Tongue (tissue), 1 donor: ENCODE measurements at regions not wholly inside any gene's neighbourhood (a gene's known extent, or its start where the extent isn't known, plus 50 kb on each side); places are given as distances from the start of the nearest gene placed in this dataset.
A peak's percentile ranks its signal among the peaks of the same experiment; 100 is the strongest.

Experiments used
- DNase-seq: peaks from one replicate; pipeline ENCODE4 v3.0.0-alpha.2; 2015

- DNase-seq = no peak
These were observed 375.8 kb downstream of the GATA3 start for GRCh38 chr10:8430321-8430720.

DNA sequence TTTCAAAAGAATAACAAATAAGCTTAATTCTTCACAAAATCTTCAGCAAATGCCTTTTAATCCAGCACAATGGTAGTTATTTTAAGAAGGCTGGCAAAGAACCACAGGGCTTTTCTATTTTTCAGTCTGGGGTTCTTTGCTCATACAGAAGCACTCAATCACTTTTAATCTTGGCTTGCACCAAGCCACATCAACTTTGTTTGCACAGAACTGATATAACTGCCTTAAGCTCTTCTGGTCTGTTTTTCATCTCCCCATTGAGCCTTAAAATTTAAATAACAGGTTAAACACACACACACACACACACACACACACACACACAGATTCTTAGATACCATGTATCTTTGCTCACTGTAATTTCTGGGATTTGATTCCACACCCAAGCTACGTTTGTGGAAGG, 377.0 kb downstream of the GATA3 start:
- no peak for DNase-seq

- no peak for DNase-seq
These were observed 380.9 kb downstream of the GATA3 start for GRCh38 chr10:8435186-8436055.

GRCh38 chr10:8437896-8438295, 383.4 kb downstream of the GATA3 start:
- no peak for DNase-seq

GRCh38 chr10:8438603-8439002, 384.1 kb downstream of the GATA3 start:
- no peak for DNase-seq

- DNase-seq = no peak
These were observed 384.6 kb downstream of the GATA3 start for GRCh38 chr10:8439040-8439439.

DNA sequence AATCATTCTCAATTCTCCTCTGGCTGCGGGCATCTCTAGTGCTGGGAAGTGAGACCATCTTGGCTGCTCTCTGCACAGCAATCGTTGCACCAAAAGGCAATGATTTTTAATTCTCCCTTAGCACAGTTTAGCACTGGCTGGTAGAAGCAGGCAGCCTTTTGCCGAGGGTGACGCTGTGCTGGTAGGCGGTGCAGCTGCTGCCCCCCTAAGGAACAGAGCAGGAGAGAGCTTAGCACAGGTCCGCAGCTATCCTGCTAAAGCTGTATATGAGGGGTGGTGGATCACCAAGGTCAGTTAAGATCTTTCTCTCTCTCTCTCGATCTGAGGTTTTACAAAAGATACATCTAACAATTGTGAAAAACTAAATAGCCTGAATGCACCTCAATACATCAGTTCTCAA, 390.1 kb downstream of the GATA3 start:
- no peak for DNase-seq

DNA sequence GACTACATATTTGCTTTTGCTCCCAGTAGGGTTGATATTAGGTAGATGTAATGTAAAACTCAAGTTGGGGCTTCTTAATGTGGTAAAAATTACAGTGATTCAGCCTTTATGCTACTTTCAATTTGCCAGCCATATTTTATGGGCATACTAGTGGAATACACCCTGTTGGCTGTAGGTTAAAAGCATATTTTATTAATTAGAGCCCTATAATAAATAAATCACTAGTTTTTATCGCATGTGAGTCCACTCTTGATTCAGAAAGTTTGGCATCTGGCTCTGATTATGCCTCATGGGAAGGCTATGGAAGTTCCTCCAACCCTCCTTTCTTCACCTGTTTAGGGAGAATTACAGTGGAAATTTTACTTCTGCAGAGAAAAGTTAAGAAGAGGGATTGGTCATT, 390.9 kb downstream of the GATA3 start:
- no peak for DNase-seq

GRCh38 chr10:8449909-8450308, 395.4 kb downstream of the GATA3 start:
- no peak for DNase-seq

GRCh38 chr10:8453587-8453986, 399.1 kb downstream of the GATA3 start:
- peak; percentile 21 for DNase-seq

GRCh38 chr10:8454357-8454756, 399.9 kb downstream of the GATA3 start:
- no peak for DNase-seq

DNA sequence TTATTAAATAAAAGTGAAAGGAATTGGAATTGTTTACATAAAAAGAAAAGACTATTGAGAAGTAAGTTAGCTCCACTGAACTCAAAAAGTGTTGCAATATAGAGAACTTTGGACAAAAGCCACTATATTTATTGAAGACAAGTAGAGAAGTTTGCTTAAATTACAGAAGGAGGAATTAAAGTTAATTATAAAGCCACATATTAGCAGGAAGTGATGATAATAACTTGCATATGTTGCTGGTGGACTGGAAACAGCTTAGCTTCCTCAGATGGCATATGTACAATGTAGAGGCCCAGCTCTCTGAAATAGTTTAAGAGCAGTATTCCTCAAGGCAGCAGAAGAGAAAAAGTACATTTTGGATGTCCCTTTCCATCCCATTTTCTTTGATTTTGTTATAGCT, 400.7 kb downstream of the GATA3 start:
- DNase-seq = no peak

- DNase-seq = no peak
These were observed 401.9 kb downstream of the GATA3 start for GRCh38 chr10:8456386-8456785.

DNA sequence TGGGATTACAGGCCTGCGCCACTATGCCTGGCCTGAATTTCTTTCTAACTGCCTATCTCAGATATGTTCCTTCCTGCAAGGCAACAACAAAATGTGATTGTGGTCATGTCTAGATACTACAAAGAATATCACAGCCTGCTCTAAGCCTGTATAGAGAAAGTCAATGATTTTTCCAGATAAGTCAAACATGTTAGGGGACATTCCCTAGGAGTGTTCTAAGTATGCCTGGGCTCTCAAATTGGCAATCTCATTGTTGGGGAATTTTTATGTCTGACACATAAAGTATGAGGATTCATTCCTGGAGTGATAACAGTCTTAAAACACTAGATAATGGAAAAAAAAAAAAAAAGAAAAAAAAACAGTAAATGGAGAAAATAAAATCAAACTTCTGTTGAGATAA, 406.1 kb downstream of the GATA3 start:
- DNase-seq = no peak

- no peak for DNase-seq
These were observed 408.1 kb downstream of the GATA3 start for GRCh38 chr10:8462565-8462964.

DNA sequence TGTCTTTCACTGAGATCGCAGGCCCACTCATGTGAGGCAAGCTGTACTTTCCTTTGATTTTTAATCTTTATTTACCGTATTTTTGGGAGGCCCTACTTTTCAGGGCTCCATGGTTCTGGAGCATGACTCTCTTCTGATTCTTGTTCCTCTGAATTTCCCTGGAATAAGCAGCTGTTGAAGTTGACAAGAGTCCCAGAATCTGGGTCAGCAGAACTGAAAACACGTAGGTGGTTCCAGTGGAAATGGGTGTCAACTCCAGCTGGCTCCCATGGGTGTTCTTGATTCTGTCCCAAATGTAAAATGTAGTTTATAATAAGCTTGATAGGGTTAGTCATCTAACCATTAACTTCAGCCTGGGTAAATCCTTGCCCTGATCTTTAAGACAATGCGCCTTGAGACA, 409.4 kb downstream of the GATA3 start:
- DNase-seq = no peak

DNA sequence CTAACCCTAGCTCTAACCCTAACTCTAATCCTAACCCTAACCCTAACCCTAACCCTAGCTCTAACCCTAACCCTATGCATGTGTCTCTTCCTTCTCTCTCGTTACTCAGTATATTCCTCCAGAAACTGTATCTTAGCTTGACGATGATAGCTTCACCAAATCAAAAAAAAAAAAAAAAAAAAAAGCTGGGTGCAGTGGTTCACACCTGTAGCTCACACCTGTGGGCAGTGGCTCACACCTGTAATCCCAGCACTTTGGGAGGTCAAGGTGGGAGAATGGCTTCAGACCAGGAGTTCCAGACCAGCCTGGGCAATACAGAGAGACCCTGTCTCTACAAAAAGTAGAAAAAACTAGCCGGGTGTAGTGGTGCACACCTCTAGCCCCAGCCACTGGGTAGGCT, 414.0 kb downstream of the GATA3 start:
- DNase-seq = no peak

DNA sequence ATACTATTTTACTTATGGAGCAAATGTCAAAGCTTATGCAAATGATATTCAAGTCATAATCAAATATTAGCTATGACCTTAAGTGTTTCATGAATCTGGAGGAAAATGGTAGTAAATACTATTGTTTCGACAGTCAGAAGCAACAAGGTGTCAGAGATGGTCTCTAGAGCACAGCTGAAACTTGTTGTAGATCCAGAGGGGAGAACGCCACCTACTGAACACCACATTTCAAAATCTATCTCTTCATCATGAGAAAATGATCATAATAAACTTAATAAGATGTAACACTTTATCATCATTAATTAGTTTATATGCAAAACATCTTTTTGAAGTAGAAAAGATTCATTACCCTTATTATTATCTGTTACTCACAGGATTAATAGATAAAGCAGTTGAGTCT, 418.7 kb downstream of the GATA3 start:
- DNase-seq = no peak

DNA sequence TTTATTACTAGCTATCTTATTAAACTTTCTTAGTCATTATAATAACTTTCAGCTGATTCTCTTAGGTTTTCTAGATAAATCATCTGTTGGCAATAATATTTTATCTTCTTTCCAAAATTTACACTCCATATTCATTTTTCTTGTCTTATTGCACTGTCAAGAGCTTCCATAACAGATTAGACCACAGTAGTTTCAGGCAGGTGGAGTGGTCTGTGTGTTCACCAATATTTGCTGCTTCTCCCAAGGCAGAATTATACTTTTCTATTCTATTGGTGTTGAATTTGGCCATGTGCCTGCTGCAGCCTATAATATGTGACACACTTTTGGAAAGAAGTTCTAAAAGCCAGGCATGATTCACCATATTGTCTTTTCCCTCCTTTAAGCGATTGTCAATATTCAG, 422.8 kb downstream of the GATA3 start:
- DNase-seq = no peak

DNA sequence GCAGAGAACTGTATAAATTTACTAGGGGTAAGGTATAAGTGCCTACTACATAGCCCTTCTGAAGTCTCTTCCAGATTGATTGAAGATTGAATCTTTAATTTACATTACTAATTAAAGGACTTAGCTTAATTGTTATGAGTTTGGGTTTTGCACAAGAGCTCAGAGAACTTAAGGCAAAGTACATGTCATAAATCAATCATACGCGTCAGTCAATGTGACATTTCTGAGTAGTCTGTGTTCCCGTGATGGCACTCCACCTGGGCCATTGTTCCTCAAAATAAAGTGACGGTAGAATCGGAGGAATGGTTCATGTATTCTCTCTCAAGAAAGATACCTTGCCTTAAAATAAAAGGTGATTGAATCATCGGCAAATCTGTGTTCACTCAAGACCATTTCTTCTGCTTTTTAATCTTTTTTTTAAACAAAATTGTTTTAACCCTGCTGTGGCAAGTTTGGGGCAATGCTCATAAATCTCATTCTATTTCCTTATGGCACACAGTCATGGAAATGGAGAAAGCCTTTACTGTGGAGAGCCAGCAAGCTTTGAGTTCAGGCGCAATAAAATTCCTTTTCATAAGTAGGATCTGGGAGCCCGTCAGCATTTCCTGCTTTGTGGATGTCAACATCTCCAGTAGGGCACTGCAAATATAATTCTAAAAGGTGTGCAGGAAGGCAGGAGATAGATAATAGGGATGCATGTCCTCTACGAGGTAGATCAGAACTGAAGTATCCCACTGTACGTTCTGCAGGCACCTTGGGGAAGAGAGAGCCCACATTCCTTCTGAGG, 427.4 kb downstream of the GATA3 start:
- DNase-seq = no peak

- no peak for DNase-seq
These were observed 430.5 kb downstream of the GATA3 start for GRCh38 chr10:8485032-8485431.

DNA sequence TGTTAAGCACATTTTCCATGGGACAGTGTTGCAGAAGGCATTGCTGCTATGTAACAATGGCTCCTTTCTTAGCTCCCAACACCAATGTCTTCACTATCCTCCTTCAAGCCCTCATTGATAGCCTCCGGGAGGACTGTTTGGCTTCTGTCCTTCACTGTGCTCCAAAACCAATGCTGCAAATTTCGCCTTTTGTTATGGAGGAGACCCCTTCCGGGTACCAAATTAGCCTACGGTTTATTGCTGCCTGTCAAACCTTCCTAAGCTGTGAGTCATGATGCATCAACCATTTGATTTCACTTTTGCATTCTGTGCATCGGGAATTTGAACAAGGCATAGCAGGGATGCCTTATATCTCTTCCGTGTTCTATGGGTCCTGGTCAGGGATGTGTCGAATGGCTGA, 432.9 kb downstream of the GATA3 start:
- DNase-seq = no peak

DNA sequence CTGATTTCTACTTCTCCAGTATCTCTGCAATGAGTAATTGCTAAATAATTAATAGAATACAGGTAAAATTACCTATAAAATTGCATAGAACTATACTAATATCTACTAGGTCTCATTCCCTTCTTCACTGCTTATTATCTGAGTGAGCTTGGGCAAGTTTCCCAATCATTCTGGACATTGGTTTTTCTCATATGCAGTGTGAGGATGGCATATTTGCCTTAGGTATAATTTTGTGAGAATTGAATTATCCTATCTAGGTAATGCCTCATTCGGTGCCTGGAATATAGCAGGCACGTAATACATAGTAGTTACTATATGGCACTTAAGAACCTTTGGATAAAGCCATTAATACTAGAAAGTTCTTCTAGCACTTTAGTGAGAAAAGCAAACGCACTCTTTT, 434.7 kb downstream of the GATA3 start:
- no peak for DNase-seq

GRCh38 chr10:8489823-8490222, 435.3 kb downstream of the GATA3 start:
- DNase-seq = no peak
